ENCODE measurements at regions not wholly inside any gene's neighbourhood (a gene's known extent, or its start where the extent isn't known, plus 50 kb on each side); places are given as distances from the start of the nearest gene placed in this dataset.

- TF ChIP-seq CTCF (conservative IDR thresholded peaks at IDR 0.05; ENCODE audit: low read depth, low read length) (no peak), RAD21 (IDR thresholded peaks at IDR 0.05; ENCODE audit: low read length) (no peak), FOS (IDR thresholded peaks at IDR 0.05; ENCODE audit: low read depth, low read length) (no peak)
Measured at GRCh38 chr16:27695161-27695560, 145.2 kb downstream of the KATNIP start.

Data from IMR-90 (cell line).